ENCODE measurements at regions not wholly inside any gene's neighbourhood (a gene's known extent, or its start where the extent isn't known, plus 50 kb on each side); places are given as distances from the start of the nearest gene placed in this dataset.
"Not testable (repeated sequence)": the region's sequence is repeated elsewhere in the genome, so short reads cannot be mapped to it uniquely, and the experiment has no call there.

DNA sequence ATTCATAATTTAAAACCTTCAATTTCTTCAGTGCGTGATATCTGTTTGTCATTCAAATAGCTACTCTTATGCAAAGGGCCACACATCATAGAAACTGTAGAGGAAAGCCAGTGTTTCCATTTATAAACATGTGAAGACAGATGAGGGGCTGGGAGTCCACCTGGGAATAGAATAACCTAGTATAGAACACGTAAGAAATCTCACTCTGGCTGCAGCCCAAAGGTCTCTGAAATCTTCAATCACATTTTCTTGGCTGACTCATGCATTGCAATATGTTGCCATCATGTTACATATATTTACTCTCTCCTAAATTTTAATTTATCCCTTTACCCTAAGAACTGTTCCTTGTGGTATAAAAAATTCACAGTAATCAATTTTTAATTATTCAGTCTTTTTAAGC, 123.2 kb downstream of the ELOVL4 start:
- Histone ChIP-seq H3K4me1 (ENCODE audit: insufficient read depth, low read length) (no peaks in the 10 kb centered on the region), H2AFZ (ENCODE audit: low read depth, low read length) (no peak overlapping the region), H3K9me3 (ENCODE audit: low read length) (no peaks in the 10 kb centered on the region)

DNA sequence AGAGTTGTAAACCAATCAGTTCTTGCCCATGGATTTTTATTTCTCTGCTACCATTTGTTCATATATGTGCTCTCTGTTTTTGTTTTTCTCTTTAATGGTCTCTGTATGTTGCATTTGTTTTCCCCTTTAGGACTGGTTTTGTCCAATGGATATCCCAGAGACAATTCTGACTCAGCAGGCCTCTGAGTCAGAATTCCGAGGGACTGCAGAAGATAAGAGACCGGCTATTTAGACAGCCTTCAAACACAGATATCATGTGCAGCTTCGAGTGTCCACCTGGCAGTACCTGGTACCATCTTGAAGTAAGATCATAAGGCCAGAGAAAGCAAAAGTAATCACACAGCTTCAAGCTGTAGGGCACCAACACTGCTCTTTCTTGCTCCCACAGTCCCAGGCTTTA, 125.5 kb downstream of the ELOVL4 start:
- Histone ChIP-seq H3K27me3 (ENCODE audit: insufficient read depth, low read length) (no peaks in the 10 kb centered on the region), H3K9me3 (ENCODE audit: low read length) (no peaks in the 10 kb centered on the region), H3K36me3 (ENCODE audit: insufficient read depth, low read length) (no peaks in the 10 kb centered on the region), H3K4me1 (ENCODE audit: insufficient read depth, low read length) (no peaks in the 10 kb centered on the region), H2AFZ (ENCODE audit: low read depth, low read length) (no peak overlapping the region), H3K4me3 (ENCODE audit: low read length) (no peak overlapping the region)

More for the DNA sequence above, 123.2 kb downstream of the ELOVL4 start:
- Histone ChIP-seq H3K27me3 (ENCODE audit: insufficient read depth, low read length) (no peaks in the 10 kb centered on the region), H3K36me3 (ENCODE audit: insufficient read depth, low read length) (no peaks in the 10 kb centered on the region), H3K4me3 (ENCODE audit: low read length) (no peak overlapping the region)

DNA sequence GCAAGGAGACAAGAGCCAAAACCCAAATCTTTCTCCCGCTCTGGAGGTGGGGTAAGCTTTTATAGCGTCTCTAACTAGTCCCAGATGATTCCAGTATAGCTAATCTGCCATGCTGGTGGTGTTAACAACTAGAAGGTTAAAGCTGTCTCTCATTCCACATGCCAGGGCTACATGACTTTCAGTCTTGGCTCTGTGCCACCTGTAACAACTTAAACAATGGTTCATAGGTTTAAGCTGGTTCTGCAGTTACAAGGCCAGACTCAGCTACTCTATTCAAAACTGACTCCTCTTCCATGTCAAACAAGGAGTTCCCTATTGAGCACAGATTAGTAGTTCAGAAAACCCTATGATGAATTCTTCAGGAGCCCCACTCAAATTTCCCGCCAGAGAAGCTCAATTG, 128.9 kb downstream of the ELOVL4 start:
- no peaks in the 10 kb centered on the region for H3K4me1 ChIP-seq (ENCODE audit: insufficient read depth, low read length)
- no peak overlapping the region for H3K4me3 ChIP-seq (ENCODE audit: low read length)
- no peaks in the 10 kb centered on the region for H3K27me3 ChIP-seq (ENCODE audit: insufficient read depth, low read length)
- no peak overlapping the region for H2AFZ ChIP-seq (ENCODE audit: low read depth, low read length)
- no peaks in the 10 kb centered on the region for H3K36me3 ChIP-seq (ENCODE audit: insufficient read depth, low read length)
- no peaks in the 10 kb centered on the region for H3K9me3 ChIP-seq (ENCODE audit: low read length)

DNA sequence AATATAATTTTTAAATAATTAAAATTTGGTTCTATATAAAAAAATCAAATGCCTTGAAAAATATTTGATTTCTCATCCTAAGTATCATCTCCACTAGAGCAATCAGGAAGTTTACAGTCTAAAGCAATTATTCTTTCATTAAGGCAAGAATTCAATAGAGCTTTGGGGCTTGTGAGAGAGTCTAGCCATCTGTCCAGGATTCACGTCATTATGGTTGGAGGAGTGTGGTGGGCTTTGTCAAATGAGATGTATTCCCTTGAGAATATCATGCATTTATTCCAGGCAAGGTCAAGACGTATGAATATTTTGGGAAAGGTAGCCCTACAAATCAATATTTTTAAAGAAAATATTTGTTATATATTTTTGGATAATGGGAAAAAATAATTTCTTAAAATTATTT, 132.4 kb downstream of the ELOVL4 start:
- Histone ChIP-seq H3K4me3 (ENCODE audit: low read length) (no peak overlapping the region), H3K36me3 (ENCODE audit: insufficient read depth, low read length) (no peaks in the 10 kb centered on the region), H3K9me3 (ENCODE audit: low read length) (no peaks in the 10 kb centered on the region), H2AFZ (ENCODE audit: low read depth, low read length) (no peak overlapping the region), H3K27me3 (ENCODE audit: insufficient read depth, low read length) (no peaks in the 10 kb centered on the region), H3K4me1 (ENCODE audit: insufficient read depth, low read length) (peaks cover 18% of the 10 kb centered on the region)

DNA sequence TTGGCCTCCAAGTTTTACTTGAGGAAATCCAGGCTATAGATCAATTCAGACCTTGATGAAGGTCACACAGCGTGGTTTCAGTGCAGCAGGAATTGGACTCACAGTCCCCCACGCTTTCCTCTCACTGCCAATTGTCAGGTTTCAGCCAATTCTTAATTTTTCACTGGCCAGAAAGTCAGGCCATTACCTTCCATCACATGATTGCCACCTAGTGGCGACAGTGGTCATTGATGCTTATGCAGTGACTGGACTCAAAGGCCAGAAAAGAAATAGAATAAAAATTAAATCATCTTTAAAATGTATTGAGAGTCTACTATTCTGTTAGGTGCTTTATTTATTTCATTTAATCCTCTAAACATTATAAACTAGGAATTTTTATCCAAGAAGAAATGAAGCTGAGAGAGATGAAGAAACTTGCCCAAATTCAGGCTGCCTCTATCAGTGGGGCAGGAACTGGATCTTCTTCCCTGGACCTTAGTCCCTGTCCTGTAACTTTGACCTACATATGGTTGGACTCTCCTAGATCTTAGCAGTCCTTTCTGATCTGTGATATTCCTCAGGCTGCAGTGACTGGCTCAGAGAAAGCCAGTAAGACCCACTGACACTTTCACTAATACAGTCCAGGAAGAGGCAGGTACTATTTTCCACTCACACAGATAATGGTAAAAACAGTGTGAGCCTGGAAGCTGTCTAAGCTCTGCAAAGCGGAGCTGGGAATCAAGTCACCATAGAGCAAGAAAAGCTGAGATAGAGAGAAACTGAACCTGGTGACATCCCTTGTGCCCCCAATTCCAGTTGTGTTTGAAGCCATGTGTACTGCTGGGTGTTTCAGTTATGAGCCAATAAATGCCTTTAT, 133.3 kb downstream of the ELOVL4 start:
- H3K4me1 ChIP-seq (ENCODE audit: insufficient read depth, low read length) = peaks cover 21% of the 10 kb centered on the region
- no peaks in the 10 kb centered on the region for H3K9me3 ChIP-seq (ENCODE audit: low read length)
- H3K4me3 ChIP-seq (ENCODE audit: low read length) = no peak overlapping the region
- H3K36me3 ChIP-seq (ENCODE audit: insufficient read depth, low read length) = no peaks in the 10 kb centered on the region
- no peaks in the 10 kb centered on the region for H3K27me3 ChIP-seq (ENCODE audit: insufficient read depth, low read length)
- no peak overlapping the region for H2AFZ ChIP-seq (ENCODE audit: low read depth, low read length)

DNA sequence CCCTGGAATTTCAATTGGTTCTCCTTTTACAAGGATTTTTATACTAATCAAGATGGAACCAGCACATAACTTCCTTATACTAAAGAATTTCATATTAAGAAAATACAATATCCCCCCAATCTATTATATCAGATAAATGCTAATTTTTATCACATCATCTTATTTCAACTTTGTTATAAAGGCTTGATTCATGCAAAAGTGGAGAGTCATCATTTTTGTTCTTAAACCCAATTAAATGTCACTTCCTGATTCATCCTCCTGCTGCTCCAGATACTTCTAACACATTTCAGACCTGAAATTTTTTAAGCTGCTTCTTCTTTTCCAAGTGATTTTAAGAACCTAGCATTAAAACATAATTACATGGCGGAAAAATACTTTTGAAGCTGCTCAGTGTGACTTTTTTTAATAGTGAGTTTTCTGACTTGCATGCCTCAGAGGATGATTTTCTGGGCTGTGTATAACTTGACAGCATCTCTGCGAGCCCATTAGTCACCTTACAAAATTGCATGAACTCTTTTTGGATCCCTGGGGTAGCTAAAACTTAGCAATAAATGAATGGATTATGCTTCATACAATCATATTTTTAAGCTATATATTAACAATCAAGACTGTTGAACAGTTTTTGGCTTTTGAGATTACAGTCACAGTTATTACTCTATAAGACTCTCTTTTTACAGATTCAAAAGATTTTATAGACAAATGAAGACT, 134.1 kb downstream of the ELOVL4 start:
- H3K4me1 ChIP-seq (ENCODE audit: insufficient read depth, low read length) = peaks cover 21% of the 10 kb centered on the region
- H3K9me3 ChIP-seq (ENCODE audit: low read length) = no peaks in the 10 kb centered on the region
- H2AFZ ChIP-seq (ENCODE audit: low read depth, low read length) = no peak overlapping the region
- no peak overlapping the region for H3K4me3 ChIP-seq (ENCODE audit: low read length)
- H3K27me3 ChIP-seq (ENCODE audit: insufficient read depth, low read length) = no peaks in the 10 kb centered on the region
- no peaks in the 10 kb centered on the region for H3K36me3 ChIP-seq (ENCODE audit: insufficient read depth, low read length)

DNA sequence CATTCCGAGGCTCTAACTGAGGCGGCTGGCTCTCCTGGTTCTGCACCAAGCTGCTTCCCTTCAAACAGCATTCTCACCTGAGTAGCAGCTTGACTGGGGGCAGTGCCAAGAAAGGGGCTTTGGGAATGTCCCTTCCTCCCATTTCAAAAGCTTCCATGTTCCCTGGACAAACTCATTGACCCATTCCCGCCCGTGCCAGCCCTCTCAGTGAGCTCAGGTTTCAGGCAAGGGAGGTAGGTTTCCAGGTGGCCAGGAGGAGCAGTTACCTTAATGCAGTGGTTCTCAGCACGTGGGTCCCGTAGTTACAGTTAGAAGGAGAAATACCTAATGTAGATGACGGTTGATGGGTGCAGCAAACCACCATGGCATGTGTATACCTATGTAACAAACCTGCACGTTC, 135.2 kb downstream of the ELOVL4 start:
- H2AFZ ChIP-seq (ENCODE audit: low read depth, low read length) = no peak overlapping the region

DNA sequence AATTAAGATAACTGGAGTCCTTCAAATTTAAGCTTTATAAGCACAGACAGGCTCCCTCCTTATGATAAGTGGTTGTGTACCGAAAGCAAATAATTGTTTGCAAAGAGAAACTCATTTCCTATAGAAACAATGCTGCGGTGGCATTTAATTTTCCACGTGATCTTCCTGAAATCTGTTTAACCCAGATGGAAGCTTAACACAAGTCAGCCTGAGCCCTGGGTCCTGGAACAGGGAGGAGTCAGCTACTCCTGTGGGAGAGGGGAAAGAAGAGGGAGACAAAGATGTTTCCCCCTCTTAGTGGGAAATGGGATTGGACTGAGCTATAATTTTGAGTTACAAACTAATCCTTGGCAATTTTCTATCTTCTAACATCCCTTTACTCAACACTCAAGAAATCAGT, 136.5 kb downstream of the ELOVL4 start:
- Histone ChIP-seq H3K4me1 (ENCODE audit: insufficient read depth, low read length) (peaks cover 21% of the 10 kb centered on the region), H3K9me3 (ENCODE audit: low read length) (no peaks in the 10 kb centered on the region), H3K27me3 (ENCODE audit: insufficient read depth, low read length) (no peaks in the 10 kb centered on the region), H3K4me3 (ENCODE audit: low read length) (no peak overlapping the region), H2AFZ (ENCODE audit: low read depth, low read length) (peak overlapping the region; percentile 58), H3K36me3 (ENCODE audit: insufficient read depth, low read length) (no peaks in the 10 kb centered on the region)

More for the DNA sequence above, 135.2 kb downstream of the ELOVL4 start:
- Histone ChIP-seq H3K4me1 (ENCODE audit: insufficient read depth, low read length) (peaks cover 21% of the 10 kb centered on the region), H3K36me3 (ENCODE audit: insufficient read depth, low read length) (no peaks in the 10 kb centered on the region), H3K9me3 (ENCODE audit: low read length) (no peaks in the 10 kb centered on the region), H3K4me3 (ENCODE audit: low read length) (no peak overlapping the region), H3K27me3 (ENCODE audit: insufficient read depth, low read length) (no peaks in the 10 kb centered on the region)

DNA sequence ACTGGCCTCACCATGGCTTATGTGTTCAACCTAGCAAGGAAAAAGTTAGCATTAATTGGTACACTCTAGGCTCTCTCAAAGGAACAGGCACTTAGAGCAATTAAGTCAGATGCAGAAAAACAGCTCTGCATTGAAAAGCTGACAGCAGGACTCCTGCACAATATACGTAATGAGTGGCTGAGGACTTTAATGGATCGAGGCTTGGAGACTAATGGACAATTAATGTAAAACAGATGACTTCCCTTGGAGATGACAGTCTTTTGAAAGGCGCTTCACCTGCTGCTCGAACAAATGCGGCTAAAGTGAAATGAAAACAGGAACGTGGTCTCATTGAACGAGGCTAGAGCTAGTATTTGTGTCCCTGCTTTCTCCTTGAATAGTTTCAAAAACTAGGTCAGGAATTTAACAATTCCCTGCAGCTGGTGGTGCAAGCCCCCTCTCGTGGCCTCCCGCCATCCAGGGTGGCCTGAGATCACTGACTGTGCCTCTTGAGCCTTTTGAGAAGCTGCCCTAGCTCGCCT, 137.1 kb downstream of the ELOVL4 start:
- Histone ChIP-seq H3K9me3 (ENCODE audit: low read length) (no peaks in the 10 kb centered on the region), H2AFZ (ENCODE audit: low read depth, low read length) (peak overlapping the region; percentile 58), H3K27me3 (ENCODE audit: insufficient read depth, low read length) (no peaks in the 10 kb centered on the region), H3K4me3 (ENCODE audit: low read length) (peak overlapping the region; percentile 23), H3K36me3 (ENCODE audit: insufficient read depth, low read length) (no peaks in the 10 kb centered on the region), H3K4me1 (ENCODE audit: insufficient read depth, low read length) (peaks cover 23% of the 10 kb centered on the region)

DNA sequence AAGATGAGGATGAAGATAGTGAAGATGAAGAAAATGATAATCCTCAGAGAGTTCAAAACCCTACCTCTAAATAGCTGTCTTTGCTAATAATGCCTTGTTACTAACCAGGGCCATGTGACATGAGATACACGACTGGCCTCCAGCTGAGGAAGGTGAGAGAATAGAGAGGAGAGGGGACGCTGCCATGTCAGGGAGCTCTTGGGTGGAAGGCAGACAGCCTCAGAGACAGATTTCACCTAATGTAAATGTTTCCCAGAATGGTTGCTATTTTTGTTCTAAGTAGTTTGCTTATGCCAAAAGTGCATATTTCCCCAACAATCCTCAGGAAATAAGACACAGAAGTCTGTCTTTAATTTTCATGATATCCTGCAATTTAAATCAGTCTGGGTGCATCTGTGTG, 138.4 kb downstream of the ELOVL4 start:
- H3K4me3 ChIP-seq (ENCODE audit: low read length) = no peak overlapping the region
- no peaks in the 10 kb centered on the region for H3K36me3 ChIP-seq (ENCODE audit: insufficient read depth, low read length)
- no peaks in the 10 kb centered on the region for H3K27me3 ChIP-seq (ENCODE audit: insufficient read depth, low read length)
- no peaks in the 10 kb centered on the region for H3K9me3 ChIP-seq (ENCODE audit: low read length)
- no peak overlapping the region for H2AFZ ChIP-seq (ENCODE audit: low read depth, low read length)
- peaks cover 31% of the 10 kb centered on the region for H3K4me1 ChIP-seq (ENCODE audit: insufficient read depth, low read length)

DNA sequence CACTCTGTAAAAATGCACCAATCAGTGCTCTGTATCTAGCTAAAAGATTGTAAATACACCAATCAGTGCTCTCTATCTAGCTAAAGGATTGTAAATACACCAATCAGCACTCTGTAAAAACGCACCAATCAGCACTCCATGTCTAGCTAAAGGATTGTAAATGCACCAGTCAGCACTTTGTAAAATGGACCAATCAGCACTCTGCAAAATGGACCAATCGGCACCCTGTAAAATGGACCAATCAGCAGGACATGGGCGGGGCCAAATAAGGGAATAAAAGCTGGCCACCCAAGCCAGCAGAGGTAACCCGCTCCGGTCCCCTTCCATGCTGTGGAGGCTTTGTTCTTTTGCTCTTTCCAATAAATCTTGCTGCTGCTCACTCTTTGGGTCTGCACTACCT, 140.7 kb downstream of the ELOVL4 start:
- not testable (repeated sequence) for H3K27me3 ChIP-seq (ENCODE audit: insufficient read depth, low read length); H3K9me3 ChIP-seq (ENCODE audit: low read length); H3K4me3 ChIP-seq (ENCODE audit: low read length); H3K36me3 ChIP-seq (ENCODE audit: insufficient read depth, low read length); H2AFZ ChIP-seq (ENCODE audit: low read depth, low read length)
- H3K4me1 ChIP-seq (ENCODE audit: insufficient read depth, low read length) = peaks cover 26% of the 10 kb centered on the region

DNA sequence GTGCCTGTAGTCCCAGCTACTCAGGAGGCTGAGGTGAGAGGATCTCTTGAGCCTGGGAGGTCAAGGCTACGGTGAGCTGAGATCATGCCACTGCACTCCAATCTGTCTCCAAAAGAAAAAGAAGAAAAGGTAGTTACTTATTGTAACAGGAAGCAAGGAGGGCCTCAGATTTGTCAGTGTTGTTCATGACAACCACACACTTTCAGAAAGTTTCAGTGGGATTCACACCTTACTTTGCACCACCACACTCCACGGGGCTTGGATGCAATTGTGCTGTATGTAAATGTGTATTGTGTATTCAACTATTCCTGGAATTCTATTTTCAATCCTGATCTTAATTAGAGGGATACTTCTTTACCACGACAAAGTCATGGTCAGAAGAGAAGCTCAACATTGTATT, 142.6 kb downstream of the ELOVL4 start:
- no peaks in the 10 kb centered on the region for H3K36me3 ChIP-seq (ENCODE audit: insufficient read depth, low read length)
- no peaks in the 10 kb centered on the region for H3K9me3 ChIP-seq (ENCODE audit: low read length)
- H3K4me3 ChIP-seq (ENCODE audit: low read length) = no peak overlapping the region
- H3K4me1 ChIP-seq (ENCODE audit: insufficient read depth, low read length) = peaks cover 11% of the 10 kb centered on the region
- H3K27me3 ChIP-seq (ENCODE audit: insufficient read depth, low read length) = no peaks in the 10 kb centered on the region
- H2AFZ ChIP-seq (ENCODE audit: low read depth, low read length) = no peak overlapping the region

DNA sequence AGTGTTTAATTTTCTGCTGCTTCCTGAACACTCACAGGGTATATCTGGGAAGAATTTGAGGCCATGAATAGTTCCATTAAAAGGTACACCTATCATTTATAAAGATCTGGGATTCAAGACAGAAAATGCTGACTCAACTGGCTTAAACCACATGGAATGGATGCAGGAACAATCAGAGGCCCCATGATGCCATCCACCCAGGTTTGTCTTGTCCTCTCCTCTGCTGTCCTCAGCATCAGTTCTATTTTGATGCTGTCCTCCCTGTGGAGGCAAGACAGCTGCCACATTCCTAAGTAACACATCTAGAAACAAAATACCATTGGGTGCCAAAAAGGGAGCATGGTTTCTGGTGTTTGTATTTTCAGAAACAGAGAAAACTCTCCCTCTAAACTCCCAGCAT, 143.4 kb downstream of the ELOVL4 start:
- no peaks in the 10 kb centered on the region for H3K9me3 ChIP-seq (ENCODE audit: low read length)
- no peaks in the 10 kb centered on the region for H3K36me3 ChIP-seq (ENCODE audit: insufficient read depth, low read length)
- peaks cover 10% of the 10 kb centered on the region for H3K4me1 ChIP-seq (ENCODE audit: insufficient read depth, low read length)
- H2AFZ ChIP-seq (ENCODE audit: low read depth, low read length) = no peak overlapping the region
- no peaks in the 10 kb centered on the region for H3K27me3 ChIP-seq (ENCODE audit: insufficient read depth, low read length)
- no peak overlapping the region for H3K4me3 ChIP-seq (ENCODE audit: low read length)

All from neuron (in vitro differentiated cells).